ENCODE measurements at regions not wholly inside any gene's neighbourhood (a gene's known extent, or its start where the extent isn't known, plus 50 kb on each side); places are given as distances from the start of the nearest gene placed in this dataset.

DNA sequence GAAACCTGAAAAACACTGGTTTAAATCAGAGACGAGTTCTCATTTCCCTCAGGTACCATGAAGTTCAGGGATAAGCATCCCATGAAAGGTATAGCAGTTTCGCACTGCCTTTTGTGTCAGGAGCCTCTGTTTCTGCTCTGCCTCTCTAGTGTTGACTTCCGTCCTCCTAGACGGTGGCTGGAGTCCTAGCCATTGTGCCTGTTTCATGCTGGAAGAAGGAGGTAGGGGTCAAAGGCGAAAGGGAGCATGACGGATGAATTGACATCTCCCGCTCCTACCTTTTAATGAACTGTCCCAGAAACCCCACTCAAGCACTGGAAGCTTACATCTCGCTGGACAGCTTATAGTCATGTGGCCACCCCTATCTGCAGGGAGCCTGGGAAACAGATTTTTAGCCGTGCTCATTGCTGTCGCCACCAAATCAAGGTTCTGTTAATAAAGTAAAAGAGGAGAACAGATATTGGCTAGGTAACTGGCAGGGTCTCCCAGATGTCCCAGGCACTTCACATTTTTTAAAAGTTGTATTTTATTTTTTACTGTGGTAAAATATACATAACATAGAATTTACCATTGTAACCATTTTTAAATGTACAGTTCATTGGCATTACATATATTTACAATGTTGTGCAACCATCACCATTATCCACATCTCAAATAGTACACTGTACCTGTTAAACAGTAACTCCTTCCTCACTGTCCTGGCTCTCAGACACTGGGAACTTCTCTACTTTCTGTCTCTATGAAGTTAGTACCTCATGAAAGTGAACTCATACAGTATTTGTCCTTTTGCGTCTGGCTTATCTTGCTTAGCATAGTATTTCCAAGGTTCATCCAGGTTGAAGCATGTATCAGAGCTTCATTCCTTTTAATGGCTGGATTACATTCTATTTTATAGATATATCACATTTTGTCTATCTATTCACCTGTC is 55.0 kb upstream of the CTLA4 start:
- DNase-seq (ENCODE audit: low read depth in 3 of 3, low spot score in 2 of 3): no peak

- DNase-seq (ENCODE audit: low read depth in 3 of 3, low spot score in 2 of 3): no peak
These were observed 53.9 kb upstream of the CTLA4 start for GRCh38 chr2:203813684-203814083.

GRCh38 chr2:203814661-203815540 is 52.7 kb upstream of the CTLA4 start:
- peak; percentile 45 to 53 (median 49) for DNase-seq (ENCODE audit: low read depth in 3 of 3, low spot score in 2 of 3)

DNA sequence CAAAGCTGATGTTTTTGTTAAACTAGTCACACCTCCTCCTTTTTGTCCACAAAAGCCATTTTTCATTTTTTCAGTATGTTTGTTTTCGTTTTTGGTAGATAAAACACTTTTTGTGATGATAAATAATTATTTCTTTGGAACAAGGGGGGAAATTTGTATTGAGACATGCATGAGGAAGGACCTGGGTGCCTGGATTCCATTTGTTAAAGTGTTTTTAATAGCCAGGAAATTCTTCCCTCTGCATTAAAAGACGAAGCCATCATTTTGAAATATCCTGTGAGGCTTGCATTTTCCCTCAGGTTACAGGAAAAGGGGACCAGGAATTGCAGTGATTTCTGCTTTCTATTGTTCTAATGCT is 52.1 kb upstream of the CTLA4 start:
- no peak for DNase-seq (ENCODE audit: low read depth in 3 of 3, low spot score in 2 of 3)

DNA sequence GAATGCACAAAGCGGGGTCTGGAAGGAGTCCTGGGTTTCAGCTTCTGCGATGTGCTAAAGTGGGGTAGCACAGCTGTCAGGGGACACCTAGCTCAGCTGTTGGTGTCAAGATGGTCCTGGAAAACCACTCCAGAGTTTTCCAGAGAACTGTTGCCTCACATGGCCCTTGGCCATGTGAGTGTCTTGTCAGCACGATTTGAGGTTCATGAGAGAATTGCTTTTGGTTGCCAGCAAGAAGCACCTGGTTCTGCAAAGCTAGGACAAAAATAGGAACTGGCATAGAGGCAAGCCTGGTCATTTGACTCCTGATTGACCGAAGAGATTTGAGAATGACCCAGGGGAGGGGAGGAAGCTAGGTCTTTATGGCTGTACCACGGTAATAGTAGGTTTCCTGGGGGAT is 50.4 kb upstream of the CTLA4 start:
- no peak for DNase-seq (ENCODE audit: low read depth in 3 of 3, low spot score in 2 of 3)

Data from right renal cortex interstitium (tissue), 3 donors.